HG02759 (cell line): ENCODE measurements at regions not wholly inside any gene's neighbourhood (a gene's known extent, or its start where the extent isn't known, plus 50 kb on each side); places are given as distances from the start of the nearest gene placed in this dataset.
"Not testable (repeated sequence)": the region's sequence is repeated elsewhere in the genome, so short reads cannot be mapped to it uniquely, and the experiment has no call there.

Source experiments
- ATAC-seq: cut with Tn5 transposase; IDR thresholded peaks from one replicate; pipeline ENCODE4 v1.9.1; 2021; ENCODE audit warnings: mild to moderate bottlenecking, moderate library complexity; ENCODE audit not compliant: unreplicated experiment

DNA sequence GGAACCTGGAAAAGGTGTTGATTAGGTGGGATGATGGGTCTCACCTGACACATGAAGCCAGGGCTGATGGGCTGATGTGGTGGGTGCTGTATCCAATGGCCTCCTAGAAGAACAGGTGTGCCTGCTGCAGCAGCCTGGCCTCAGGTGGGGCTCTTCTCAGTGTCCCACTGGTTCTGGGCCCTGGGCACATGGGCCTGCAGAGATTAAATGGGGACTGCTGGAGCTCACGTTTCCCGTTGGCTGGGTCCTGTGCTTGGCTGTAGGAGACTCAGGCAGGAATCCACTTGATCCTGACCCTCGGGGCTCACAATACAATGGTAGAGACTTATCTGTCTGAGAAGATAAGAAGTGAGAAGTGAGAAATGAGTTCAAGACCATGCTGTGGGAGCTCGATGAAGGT, 170.9 kb downstream of the KCNS3 start:
- ATAC-seq, result no peak

DNA sequence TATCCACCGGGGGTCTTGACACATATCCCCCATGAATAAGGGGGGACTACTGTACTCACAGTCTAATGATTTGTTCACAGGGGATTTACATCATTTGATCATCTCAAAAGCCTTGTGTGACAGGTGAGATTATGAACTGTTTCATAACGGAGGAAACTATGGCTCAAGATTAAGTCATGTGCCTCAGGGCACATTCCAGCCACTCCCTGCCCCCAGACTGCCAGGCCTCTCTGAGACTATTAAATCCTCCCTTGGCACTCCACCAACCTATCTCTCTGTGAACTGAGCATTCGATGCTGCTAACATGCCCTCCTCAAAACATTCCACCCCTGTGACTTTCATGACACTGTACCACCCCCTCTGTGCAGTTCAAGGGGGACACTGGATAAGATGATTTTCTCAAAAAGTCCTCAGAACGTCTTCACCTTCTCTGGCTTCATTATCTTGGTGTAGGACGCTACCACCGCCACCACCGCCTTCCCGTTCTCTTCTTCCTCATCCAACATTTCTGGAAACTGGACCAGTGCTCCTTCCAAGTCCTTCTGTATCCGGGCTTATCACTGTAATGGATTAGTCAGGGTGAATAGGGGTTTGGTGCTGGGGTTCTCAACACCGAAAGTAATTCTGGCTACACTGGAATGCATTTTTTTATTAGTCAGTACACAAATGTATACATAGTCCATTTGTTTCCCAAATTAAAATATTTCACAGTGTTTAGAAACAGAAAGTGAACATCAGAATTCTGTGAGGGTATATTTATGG, 169.6 kb downstream of the KCNS3 start:
- ATAC-seq, result no peak

DNA sequence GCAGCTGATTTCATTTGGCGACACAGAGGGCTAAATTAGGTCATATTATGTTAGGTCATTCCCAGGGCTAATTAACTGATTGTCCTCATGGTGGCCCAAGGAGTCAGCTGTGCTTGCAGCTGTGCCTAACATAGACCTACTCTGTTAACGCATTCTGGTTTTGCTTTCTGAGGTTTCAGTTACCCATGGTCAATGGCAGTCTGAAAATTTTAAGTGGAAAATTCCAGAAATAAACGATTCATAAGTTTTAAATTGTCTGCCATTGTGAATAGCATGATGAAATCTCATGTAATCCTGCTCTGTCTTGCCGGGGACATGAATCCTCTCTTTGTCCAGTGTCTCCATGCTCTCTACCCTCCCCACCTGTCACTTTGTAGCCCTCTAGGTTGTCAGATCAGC, 168.7 kb downstream of the KCNS3 start:
- no peak for ATAC-seq

DNA sequence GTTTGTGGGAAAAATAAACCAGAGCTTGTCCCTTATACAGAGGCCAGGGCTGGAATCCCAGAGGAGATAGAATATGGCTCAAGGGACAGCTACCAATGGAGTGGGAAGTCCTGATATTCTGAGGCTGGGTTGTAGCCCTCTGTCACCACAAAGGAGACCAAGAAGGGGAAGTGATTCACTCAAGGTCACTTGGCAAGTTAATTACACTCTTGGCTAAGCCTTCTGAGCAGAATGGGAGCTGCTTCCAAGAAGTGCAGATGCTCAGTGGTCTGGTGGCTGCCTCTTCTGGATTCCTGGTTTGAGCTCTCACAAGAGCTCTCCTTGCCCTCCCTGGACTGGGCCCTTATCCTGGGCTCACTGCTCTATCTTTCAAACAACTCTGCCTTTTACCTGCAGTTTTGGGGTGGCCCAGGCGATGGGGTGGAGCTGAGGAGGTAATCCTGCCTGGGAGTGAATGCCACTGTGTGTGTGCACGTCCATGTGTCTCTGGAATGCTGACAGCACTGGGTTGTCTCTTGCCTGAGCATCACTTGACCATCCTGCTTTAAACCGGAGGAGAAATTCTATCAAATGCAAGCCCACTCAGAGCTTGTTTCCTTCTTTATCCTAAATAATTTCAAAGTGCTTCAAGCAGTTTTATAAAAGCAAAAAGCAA, 168.2 kb downstream of the KCNS3 start:
- ATAC-seq, result no peak

DNA sequence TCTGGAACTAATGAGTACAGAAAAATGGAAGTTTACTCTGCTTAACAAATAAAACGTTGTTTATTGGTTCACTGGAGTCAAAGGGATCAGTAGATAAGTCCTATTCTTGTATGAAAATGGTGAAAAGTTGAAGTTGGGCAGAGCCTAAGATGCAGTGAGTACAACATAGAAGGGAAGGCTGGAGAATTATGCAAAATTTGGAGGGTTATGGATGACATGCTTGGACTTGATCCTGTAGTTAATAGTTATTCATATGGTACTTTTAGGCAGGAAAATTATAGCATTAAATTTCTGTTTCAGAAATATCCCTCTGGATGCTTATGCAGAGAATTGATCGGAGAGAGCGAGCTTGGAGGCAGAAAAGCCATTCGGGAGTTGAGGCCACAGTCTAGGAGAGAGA, 167.6 kb downstream of the KCNS3 start:
- ATAC-seq, result no peak

DNA sequence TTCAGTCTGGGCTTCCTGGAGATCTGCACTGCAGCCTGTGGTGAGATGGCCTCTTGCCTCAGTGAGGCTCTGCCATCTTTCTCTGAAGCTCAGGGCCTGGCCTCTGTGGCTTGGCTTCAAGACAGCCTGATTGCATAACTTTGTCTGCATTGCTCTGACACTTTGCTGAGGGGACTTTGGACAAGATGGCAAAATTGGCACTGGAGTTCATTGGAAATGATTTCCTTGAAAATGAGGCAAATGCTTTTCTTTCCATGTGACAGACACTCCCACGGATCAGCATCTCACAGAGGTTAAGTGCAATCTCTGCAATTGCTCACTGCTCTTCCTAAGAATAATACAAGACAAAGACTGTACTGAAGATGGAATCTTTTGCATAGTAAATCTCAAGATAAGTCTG, 166.8 kb downstream of the KCNS3 start:
- ATAC-seq, result no peak

DNA sequence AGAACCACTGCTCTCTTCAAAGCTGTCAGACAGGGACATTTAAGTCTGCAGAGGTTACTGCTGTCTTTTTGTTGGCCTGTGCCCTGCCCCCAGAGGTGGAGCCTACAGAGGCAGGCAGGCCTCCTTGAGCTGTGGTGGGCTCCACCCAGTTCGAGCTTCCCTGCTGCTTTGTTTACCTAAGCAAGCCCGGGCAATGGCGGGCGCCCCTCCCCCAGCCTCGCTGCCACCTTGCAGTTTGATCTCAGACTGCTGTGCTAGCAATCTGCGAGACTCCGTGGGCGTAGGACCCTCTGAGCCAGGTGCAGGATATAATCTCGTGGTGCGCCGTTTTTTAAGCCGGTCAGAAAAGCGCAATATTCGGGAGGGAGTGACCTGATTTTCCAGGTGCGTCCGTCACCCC, 138.9 kb downstream of the KCNS3 start:
- not testable (repeated sequence) for ATAC-seq

DNA sequence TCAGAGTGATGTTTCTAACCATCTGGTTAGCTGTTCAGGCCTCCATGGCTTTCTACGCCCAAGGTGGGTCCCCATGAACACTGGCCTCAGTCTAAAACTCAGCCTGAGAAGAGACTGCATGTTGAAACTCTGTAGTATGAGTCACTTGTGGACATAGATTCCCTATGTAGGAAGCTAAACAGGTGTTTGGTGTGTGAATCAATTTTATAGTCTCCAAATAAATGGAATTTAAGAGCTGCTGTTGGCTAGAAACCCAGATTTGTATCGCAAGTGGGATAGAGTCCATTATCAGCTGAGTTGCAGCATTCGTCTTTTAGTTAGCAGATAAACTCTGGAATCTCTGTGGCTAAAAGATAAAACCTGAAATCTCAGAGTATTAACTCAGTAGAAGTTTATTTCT, 131.4 kb downstream of the KCNS3 start:
- ATAC-seq, result no peak

DNA sequence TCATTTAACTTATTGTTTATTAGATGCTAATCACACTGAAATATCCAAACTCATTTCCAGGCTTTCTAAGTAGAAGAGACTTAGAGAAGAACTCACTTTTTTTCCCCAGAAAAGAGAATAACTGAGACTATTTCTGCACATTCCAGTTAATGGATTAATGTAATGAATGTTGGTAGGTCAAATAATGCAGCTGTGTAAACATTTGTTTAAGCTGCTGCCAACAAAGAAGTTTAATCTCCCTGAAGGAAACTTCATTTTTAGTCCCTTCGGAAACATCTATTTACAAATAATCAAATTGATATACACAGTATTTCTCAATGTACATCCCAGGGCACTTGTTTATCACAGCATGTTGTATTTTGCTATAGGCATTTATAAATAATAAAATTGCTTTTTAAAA, 126.9 kb downstream of the KCNS3 start:
- no peak for ATAC-seq

DNA sequence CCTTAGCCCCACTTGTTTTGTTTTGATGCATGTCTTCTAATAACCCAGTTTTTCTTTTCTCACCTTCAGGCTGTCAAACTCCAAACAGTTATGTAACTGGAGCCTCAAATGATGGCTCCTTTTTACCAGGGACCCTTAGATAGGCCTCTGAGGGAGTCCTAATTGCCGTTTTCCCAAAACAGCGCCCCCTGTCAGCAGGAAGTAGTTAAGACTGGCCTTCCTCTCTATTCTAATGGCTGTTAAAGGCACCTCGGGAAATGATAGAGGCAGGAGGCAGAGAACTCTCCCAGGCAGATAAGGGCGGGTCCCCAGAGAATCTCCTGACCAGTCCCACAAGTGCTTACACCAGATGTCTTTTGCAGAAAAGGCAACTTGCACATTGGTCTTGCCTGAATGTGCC, 123.2 kb downstream of the KCNS3 start:
- ATAC-seq, result no peak

DNA sequence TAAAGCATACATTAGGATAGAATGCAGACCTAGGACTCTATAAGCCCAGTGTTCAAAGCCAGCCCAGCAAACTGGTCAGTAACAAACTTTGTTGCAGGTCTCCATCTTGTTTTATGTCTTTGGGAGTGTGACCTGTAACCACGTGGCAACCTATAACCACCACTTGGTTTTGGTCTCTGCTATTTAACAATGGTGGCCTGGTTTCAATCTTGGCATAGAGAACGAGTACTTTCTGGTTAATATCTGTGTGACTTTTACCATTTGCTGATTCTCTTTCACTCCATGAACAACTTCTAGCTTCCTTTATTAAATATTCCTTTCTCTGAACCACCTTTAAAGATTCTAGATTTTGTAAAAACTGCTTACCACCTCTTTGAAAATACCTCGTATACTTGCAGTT, 118.5 kb downstream of the KCNS3 start:
- ATAC-seq, result no peak

DNA sequence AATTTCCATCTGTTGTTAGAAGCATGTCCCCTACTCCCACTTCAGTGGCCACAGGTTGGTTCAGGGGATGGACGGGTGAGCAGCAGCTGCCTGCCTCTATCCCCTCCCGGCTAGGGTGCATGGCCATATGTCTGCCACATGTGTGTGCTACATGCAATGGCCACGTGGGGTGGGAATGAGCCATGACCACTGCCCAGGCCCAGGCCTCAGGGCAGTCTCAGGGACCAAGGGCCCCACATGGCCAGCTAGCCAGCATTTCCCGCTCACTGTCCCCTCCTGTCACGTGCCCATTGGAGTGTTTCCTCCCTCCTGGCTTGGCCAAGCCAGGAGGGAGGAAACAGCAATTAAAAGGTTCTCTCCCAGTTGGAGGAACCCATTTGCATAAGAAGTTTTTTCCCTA, 117.1 kb downstream of the KCNS3 start:
- no peak for ATAC-seq
